Ovary (tissue), 3 donors: ENCODE measurements at regions not wholly inside any gene's neighbourhood (a gene's known extent, or its start where the extent isn't known, plus 50 kb on each side); places are given as distances from the start of the nearest gene placed in this dataset.

Experiments
- CTCF ChIP-seq, 3 donors: fragments of 450-650 bp in 2 of 3; fragments of 200-600 bp in 1 of 3; IDR thresholded peaks; one replicate each; pipeline versions ENCODE4 v1.5.1 to v1.8.0; 2016 to 2022; ENCODE audit warnings: antibody characterized with exemption in 3 of 3, mild to moderate bottlenecking in 1 of 3
- EP300 ChIP-seq: sonication (generic); formaldehyde crosslinking; IDR thresholded peaks from one replicate; pipeline ENCODE4 v1.6.1; 2017; ENCODE audit warnings: antibody characterized with exemption
- POLR2A ChIP-seq: fragments of 450-650 bp; IDR thresholded peaks from one replicate; pipeline ENCODE4 v1.6.1; 2017; ENCODE audit warnings: antibody characterized with exemption, mild to moderate bottlenecking, moderate library complexity
- donor health status: DM: no; HTN: no; CAD: no.

- no peak for TF ChIP-seq POLR2A
- TF ChIP-seq CTCF (IDR thresholded peaks at IDR 0.05), result no peak
- no peak for TF ChIP-seq EP300
These were observed 333.7 kb upstream of the LUZP2 start for GRCh38 chr11:24163146-24163545.
